Sigmoid colon (tissue), 4 donors: ENCODE measurements at regions not wholly inside any gene's neighbourhood (a gene's known extent, or its start where the extent isn't known, plus 50 kb on each side); places are given as distances from the start of the nearest gene placed in this dataset.

ENCODE experiments used
- EP300 ChIP-seq, 4 donors: sonication (generic); formaldehyde crosslinking; IDR thresholded peaks; one replicate each; pipeline ENCODE4 v1.6.1; 2017; ENCODE audit warnings: antibody characterized with exemption in 4 of 4
- POLR2A ChIP-seq, 2 donors: fragments of 450-650 bp; IDR thresholded peaks; one replicate each; pipeline ENCODE4 v1.6.1; 2016; ENCODE audit warnings: antibody characterized with exemption in 2 of 2, mild to moderate bottlenecking in 2 of 2, moderate library complexity in 2 of 2
- POLR2AphosphoS5 ChIP-seq, 4 donors: sonication (generic); formaldehyde crosslinking; IDR thresholded peaks; one replicate each; pipeline ENCODE4 v1.6.1; 2017; ENCODE audit warnings: antibody characterized with exemption in 4 of 4
- TF ChIP-seq, protein P1 (sequence below), 4 experiments: fragments of 450-650 bp in 3 of 4; fragments of 200-600 bp in 1 of 4; IDR thresholded peaks; one replicate each; pipeline ENCODE4 v1.5.1; 2016 to 2019; ENCODE audit warnings: antibody characterized with exemption in 4 of 4, mild to moderate bottlenecking in 3 of 4, moderate library complexity in 2 of 4

DNA sequence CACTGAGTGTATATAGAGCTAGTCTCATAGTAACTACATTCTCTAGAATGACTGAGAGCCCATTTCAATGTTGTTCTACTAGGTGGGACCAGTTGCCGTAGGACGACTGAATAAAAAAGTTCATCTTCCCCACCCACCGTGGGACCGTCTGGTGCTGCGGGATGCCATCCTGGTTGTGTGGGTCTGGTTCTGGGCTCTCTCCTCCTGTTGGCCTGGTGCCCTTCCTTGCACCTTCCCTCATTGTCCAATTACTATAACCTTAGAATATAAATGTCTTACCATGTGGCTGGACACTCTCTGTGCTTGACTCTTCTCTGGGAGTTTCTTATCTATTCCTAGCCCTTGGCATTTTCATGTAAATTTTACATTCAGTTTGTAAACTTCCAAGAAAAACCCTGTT, 344.4 kb downstream of the TCERG1L start:
- TF ChIP-seq, protein P1, sequence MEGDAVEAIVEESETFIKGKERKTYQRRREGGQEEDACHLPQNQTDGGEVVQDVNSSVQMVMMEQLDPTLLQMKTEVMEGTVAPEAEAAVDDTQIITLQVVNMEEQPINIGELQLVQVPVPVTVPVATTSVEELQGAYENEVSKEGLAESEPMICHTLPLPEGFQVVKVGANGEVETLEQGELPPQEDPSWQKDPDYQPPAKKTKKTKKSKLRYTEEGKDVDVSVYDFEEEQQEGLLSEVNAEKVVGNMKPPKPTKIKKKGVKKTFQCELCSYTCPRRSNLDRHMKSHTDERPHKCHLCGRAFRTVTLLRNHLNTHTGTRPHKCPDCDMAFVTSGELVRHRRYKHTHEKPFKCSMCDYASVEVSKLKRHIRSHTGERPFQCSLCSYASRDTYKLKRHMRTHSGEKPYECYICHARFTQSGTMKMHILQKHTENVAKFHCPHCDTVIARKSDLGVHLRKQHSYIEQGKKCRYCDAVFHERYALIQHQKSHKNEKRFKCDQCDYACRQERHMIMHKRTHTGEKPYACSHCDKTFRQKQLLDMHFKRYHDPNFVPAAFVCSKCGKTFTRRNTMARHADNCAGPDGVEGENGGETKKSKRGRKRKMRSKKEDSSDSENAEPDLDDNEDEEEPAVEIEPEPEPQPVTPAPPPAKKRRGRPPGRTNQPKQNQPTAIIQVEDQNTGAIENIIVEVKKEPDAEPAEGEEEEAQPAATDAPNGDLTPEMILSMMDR (IDR thresholded peaks at IDR 0.05), result no peak
- TF ChIP-seq POLR2A (IDR thresholded peaks at IDR 0.05) (no peak), POLR2AphosphoS5 (IDR thresholded peaks at IDR 0.05) (no peak), EP300 (IDR thresholded peaks at IDR 0.05) (no peak)
